C4-2B (cell line): ENCODE measurements at regions not wholly inside any gene's neighbourhood (a gene's known extent, or its start where the extent isn't known, plus 50 kb on each side); places are given as distances from the start of the nearest gene placed in this dataset.

Experiments
- ZFX ChIP-seq: fragments of 450-650 bp; IDR thresholded peaks from 2 replicates; pipeline ENCODE4 v1.6.1; 2017
- TF ChIP-seq, protein P1 (sequence below): fragments of 450-650 bp; conservative IDR thresholded peaks from 2 replicates; pipeline ENCODE4 v1.5.1; 2017; ENCODE audit warnings: mild to moderate bottlenecking

DNA sequence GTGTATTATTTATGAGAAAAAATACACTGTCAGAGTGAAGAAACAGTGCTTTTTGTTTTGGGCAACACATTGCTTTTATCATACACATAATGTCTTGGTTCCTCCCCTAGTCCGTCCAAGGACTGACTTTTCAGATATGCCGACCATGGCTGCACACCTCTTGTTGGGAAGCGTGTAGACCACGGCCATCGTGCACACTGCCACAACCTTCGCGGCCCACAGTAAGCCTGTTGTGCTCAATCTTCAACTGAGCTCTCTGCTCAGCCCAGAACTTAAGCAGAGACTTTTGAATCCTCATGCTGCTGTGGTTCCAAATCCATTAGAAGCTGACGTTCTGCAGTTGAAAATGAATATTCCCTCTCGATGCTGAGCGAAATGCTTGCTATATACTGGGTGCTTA lies 157.6 kb upstream of the IRX2 start:
- TF ChIP-seq, protein P1, sequence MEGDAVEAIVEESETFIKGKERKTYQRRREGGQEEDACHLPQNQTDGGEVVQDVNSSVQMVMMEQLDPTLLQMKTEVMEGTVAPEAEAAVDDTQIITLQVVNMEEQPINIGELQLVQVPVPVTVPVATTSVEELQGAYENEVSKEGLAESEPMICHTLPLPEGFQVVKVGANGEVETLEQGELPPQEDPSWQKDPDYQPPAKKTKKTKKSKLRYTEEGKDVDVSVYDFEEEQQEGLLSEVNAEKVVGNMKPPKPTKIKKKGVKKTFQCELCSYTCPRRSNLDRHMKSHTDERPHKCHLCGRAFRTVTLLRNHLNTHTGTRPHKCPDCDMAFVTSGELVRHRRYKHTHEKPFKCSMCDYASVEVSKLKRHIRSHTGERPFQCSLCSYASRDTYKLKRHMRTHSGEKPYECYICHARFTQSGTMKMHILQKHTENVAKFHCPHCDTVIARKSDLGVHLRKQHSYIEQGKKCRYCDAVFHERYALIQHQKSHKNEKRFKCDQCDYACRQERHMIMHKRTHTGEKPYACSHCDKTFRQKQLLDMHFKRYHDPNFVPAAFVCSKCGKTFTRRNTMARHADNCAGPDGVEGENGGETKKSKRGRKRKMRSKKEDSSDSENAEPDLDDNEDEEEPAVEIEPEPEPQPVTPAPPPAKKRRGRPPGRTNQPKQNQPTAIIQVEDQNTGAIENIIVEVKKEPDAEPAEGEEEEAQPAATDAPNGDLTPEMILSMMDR: no peak
- TF ChIP-seq ZFX: no peak
